ENCODE measurements at regions not wholly inside any gene's neighbourhood (a gene's known extent, or its start where the extent isn't known, plus 50 kb on each side); places are given as distances from the start of the nearest gene placed in this dataset.

DNA sequence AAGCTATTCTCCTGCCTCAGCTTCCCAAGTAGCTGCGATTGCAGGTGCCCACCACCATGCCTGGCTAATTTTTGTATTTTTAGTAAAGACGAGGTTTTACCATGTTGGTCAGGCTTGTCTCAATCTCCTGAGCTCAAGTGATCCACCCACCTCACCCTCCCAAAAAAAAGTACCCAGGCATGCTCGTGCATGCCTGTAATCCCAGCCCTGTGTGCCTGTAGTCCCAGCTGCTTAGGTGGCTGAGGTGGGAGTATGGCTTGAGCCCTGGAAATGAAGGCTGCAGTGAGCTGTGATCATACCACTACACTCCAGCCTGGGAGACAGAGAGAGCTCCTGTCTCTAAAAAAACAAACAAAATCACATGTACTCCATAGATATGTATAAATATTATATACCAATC is 176.5 kb downstream of the SOX2 start:
- POLR2A ChIA-PET, result no interaction called here
- ATAC-seq (replicated peaks in 1 of 4) (no peak), DNase-seq (no peak)
- Histone ChIP-seq H3K27me3 (replicated peaks in 1 of 2; ENCODE audit: control insufficient read depth in 2 of 2, extremely low read depth in 1 of 2, insufficient read depth in 2 of 2, low read length in 1 of 2) (no peaks in the 10 kb centered on the region), H3K36me3 (ENCODE audit: control insufficient read depth in 2 of 2, extremely low read depth in 1 of 2, insufficient read depth in 1 of 2, low read length in 1 of 2) (no peaks in the 10 kb centered on the region), H3K27ac (ENCODE audit: low read length) (no peak overlapping the region), H3K9me3 (no peaks in the 10 kb centered on the region), H3K4me1 (ENCODE audit: control insufficient read depth in 1 of 2, extremely low read depth in 1 of 2, insufficient read depth in 2 of 2, low read length in 2 of 2) (no peaks in the 10 kb centered on the region), H3K4me3 (ENCODE audit: control insufficient read depth in 1 of 2, extremely low read depth in 1 of 2, low read length in 1 of 2) (no peak overlapping the region)
- WGBS (ENCODE audit: insufficient coverage), result no CpG with 5 or more reads among the region's 3 CpGs
- H3K27ac Mint-ChIP-seq, result no peak overlapping the region
- H3K27me3 Mint-ChIP-seq, result peaks cover 0 to 1% of the 10 kb centered on the region in 2 donors
- H3K4me1 Mint-ChIP-seq, result no peaks in the 10 kb centered on the region
- H3K9me3 Mint-ChIP-seq, result no peaks in the 10 kb centered on the region
- no peak overlapping the region for H3K4me3 Mint-ChIP-seq
- CTCF ChIA-PET, result interaction anchor here in 1 of 2 donors (0.6 kb wide), 1 partner anchor 459 kb away, joined by 3 read pairs; no protein-coding TSS in a partner anchor
- H3K36me3 Mint-ChIP-seq, result no peaks in the 10 kb centered on the region

DNA sequence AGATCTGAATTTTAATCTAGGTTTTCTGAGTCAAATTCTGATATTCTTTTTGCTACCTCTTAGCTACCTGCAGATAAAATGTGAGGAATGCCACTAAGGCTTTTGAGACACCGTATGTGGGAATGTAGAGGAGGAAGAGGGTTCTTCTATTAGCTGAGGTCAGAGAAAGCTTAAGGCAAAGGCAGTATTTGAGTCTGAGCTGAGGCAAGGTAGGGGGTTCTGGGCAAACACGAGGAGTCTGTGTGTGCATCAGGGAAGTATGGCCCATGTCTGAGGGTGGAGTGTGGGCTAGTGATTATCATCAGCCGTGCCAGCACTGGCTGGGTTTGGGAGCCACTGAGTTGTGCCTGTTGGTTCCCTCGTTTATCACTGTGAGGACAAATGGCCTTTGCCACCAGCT is 181.1 kb downstream of the SOX2 start:
- WGBS (ENCODE audit: insufficient coverage), result 73% methylated on average over 2 of the region's 4 CpGs
- no peak for DNase-seq
- ATAC-seq (replicated peaks in 1 of 4), result no peak
- Histone ChIP-seq H3K4me1 (ENCODE audit: control insufficient read depth in 1 of 2, extremely low read depth in 1 of 2, insufficient read depth in 2 of 2, low read length in 2 of 2) (no peaks in the 10 kb centered on the region), H3K27ac (ENCODE audit: low read length) (no peak overlapping the region), H3K27me3 (replicated peaks in 1 of 2; ENCODE audit: control insufficient read depth in 2 of 2, extremely low read depth in 1 of 2, insufficient read depth in 2 of 2, low read length in 1 of 2) (no peaks in the 10 kb centered on the region), H3K9me3 (no peaks in the 10 kb centered on the region), H3K36me3 (ENCODE audit: control insufficient read depth in 2 of 2, extremely low read depth in 1 of 2, insufficient read depth in 1 of 2, low read length in 1 of 2) (no peaks in the 10 kb centered on the region), H3K4me3 (ENCODE audit: control insufficient read depth in 1 of 2, extremely low read depth in 1 of 2, low read length in 1 of 2) (no peak overlapping the region)
- ChIA-PET POLR2A (no interaction called here), CTCF (no interaction called here)
- no peak overlapping the region for H3K27ac Mint-ChIP-seq
- no peaks in the 10 kb centered on the region for H3K27me3 Mint-ChIP-seq
- H3K9me3 Mint-ChIP-seq, result no peaks in the 10 kb centered on the region
- no peaks in the 10 kb centered on the region for H3K36me3 Mint-ChIP-seq
- H3K4me1 Mint-ChIP-seq, result no peaks in the 10 kb centered on the region
- no peak overlapping the region for H3K4me3 Mint-ChIP-seq

DNA sequence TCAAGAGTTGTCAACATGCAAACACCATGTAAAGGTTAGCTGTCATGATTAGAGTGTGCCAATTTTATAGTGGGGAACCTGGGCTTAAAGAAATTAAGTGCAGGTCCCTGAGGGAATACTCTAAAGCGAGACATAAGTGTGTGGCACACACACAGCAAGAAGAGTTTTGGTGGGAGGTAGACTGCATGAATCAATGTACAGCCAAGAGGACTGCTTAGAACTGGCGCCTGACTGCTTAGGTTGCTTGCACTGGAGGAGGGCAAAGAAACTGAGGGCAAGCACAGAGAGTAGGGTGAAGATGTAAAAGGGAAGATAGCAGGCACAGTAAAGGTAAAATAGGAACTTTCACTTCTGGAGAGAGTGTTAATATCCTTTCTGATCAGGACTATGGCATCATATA is 184.9 kb downstream of the SOX2 start:
- CTCF ChIA-PET, result interaction anchor here in 1 of 2 donors (0.7 kb wide), 1 partner anchor 31 kb away, joined by 4 read pairs; no protein-coding TSS in a partner anchor
- Histone ChIP-seq H3K4me3 (ENCODE audit: control insufficient read depth in 1 of 2, extremely low read depth in 1 of 2, low read length in 1 of 2) (no peak overlapping the region), H3K9me3 (no peaks in the 10 kb centered on the region), H3K4me1 (ENCODE audit: control insufficient read depth in 1 of 2, extremely low read depth in 1 of 2, insufficient read depth in 2 of 2, low read length in 2 of 2) (no peaks in the 10 kb centered on the region), H3K36me3 (ENCODE audit: control insufficient read depth in 2 of 2, extremely low read depth in 1 of 2, insufficient read depth in 1 of 2, low read length in 1 of 2) (no peaks in the 10 kb centered on the region), H3K27ac (ENCODE audit: low read length) (no peak overlapping the region), H3K27me3 (replicated peaks in 1 of 2; ENCODE audit: control insufficient read depth in 2 of 2, extremely low read depth in 1 of 2, insufficient read depth in 2 of 2, low read length in 1 of 2) (no peaks in the 10 kb centered on the region)
- Mint-ChIP-seq H3K36me3 (no peaks in the 10 kb centered on the region), H3K27ac (no peak overlapping the region), H3K9me3 (no peaks in the 10 kb centered on the region), H3K4me1 (no peaks in the 10 kb centered on the region), H3K4me3 (no peak overlapping the region), H3K27me3 (no peaks in the 10 kb centered on the region)
- WGBS (ENCODE audit: insufficient coverage), result 100% methylated on average over 2 of the region's 2 CpGs
- ATAC-seq (replicated peaks in 1 of 4) (no peak), DNase-seq (no peak)
- POLR2A ChIA-PET, result no interaction called here

DNA sequence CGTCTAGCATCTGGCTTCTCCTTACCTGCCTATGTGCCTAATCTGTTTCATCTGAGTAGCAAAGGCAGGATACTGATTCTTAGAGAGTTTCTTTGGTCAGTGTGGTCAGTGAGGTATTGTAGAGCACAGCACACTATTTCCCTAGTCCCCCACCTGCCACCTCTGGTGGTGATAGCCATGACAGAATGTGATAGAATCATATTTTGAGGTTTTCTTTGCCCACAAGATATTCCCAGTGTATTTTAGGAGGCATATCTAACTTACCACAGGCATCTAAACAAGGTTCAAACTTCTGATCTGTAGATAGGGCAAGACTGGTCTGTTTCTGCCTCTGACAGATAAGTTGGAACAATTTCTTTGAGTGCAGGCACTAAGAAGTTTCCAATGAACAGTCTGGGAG is 188.0 kb downstream of the SOX2 start:
- Mint-ChIP-seq H3K4me3 (no peak overlapping the region), H3K4me1 (no peaks in the 10 kb centered on the region), H3K36me3 (no peaks in the 10 kb centered on the region), H3K9me3 (no peaks in the 10 kb centered on the region), H3K27me3 (no peaks in the 10 kb centered on the region), H3K27ac (no peak overlapping the region)
- ChIA-PET CTCF (no interaction called here), POLR2A (no interaction called here)
- ATAC-seq (replicated peaks in 1 of 4) (no peak), DNase-seq (no peak)
- Histone ChIP-seq H3K4me1 (ENCODE audit: control insufficient read depth in 1 of 2, extremely low read depth in 1 of 2, insufficient read depth in 2 of 2, low read length in 2 of 2) (no peaks in the 10 kb centered on the region), H3K27me3 (replicated peaks in 1 of 2; ENCODE audit: control insufficient read depth in 2 of 2, extremely low read depth in 1 of 2, insufficient read depth in 2 of 2, low read length in 1 of 2) (no peaks in the 10 kb centered on the region), H3K4me3 (ENCODE audit: control insufficient read depth in 1 of 2, extremely low read depth in 1 of 2, low read length in 1 of 2) (no peak overlapping the region), H3K9me3 (no peaks in the 10 kb centered on the region), H3K36me3 (ENCODE audit: control insufficient read depth in 2 of 2, extremely low read depth in 1 of 2, insufficient read depth in 1 of 2, low read length in 1 of 2) (no peaks in the 10 kb centered on the region), H3K27ac (ENCODE audit: low read length) (no peak overlapping the region)
- WGBS (ENCODE audit: insufficient coverage), result no CpG with 5 or more reads among the region's 1 CpG

DNA sequence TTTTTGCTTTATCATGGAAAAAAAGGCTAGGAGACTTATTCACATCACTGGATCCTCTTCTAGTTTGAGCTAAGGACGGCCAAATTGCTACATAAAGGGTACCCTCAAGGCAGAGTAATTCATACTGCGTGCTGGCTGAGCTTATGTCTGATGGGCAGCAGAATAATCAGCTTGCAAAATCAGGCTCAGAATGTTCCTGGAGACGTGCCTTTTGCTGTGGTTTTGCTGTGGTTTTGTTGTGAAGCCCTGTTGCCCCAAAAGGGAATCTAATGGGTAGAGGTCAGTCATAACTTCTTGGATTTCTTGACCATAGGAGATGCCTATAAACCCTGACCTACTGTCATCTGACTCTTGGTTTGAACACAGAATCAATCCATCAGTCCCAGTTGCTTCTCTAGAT is 189.9 kb downstream of the SOX2 start:
- Histone ChIP-seq H3K4me1 (ENCODE audit: control insufficient read depth in 1 of 2, extremely low read depth in 1 of 2, insufficient read depth in 2 of 2, low read length in 2 of 2) (no peaks in the 10 kb centered on the region), H3K9me3 (no peaks in the 10 kb centered on the region), H3K27me3 (replicated peaks in 1 of 2; ENCODE audit: control insufficient read depth in 2 of 2, extremely low read depth in 1 of 2, insufficient read depth in 2 of 2, low read length in 1 of 2) (no peaks in the 10 kb centered on the region), H3K27ac (ENCODE audit: low read length) (no peak overlapping the region), H3K36me3 (ENCODE audit: control insufficient read depth in 2 of 2, extremely low read depth in 1 of 2, insufficient read depth in 1 of 2, low read length in 1 of 2) (no peaks in the 10 kb centered on the region), H3K4me3 (ENCODE audit: control insufficient read depth in 1 of 2, extremely low read depth in 1 of 2, low read length in 1 of 2) (no peak overlapping the region)
- DNase-seq (no peak), ATAC-seq (replicated peaks in 1 of 4) (no peak)
- ChIA-PET CTCF (no interaction called here), POLR2A (no interaction called here)
- WGBS (ENCODE audit: insufficient coverage), result 41% methylated on average over 3 of the region's 3 CpGs
- no peak overlapping the region for H3K27ac Mint-ChIP-seq
- H3K27me3 Mint-ChIP-seq, result no peaks in the 10 kb centered on the region
- H3K36me3 Mint-ChIP-seq, result no peaks in the 10 kb centered on the region
- no peaks in the 10 kb centered on the region for H3K4me1 Mint-ChIP-seq
- H3K9me3 Mint-ChIP-seq, result peaks cover 0 to 2% (median 0%) of the 10 kb centered on the region in 3 donors
- no peak overlapping the region for H3K4me3 Mint-ChIP-seq

DNA sequence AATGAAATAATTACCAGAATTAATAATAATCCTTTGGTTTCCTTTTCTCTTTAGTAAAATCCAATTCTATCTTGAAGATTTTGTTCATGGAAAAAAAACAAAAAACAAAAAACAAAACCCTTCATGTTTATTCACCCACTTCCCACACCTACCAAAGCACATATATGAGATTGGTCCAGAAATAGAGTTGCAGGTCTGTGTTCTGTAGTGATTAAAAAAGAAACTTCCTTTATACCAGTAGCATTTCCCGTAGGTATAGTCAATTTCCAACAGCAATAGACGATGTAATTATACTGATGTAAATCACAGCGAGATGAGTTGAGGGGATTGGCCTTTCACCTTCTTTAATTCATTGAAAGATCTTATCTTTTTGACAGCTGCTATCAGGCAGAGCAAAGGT is 194.6 kb downstream of the SOX2 start:
- DNase-seq (no peak), ATAC-seq (replicated peaks in 1 of 4) (no peak)
- Mint-ChIP-seq H3K27ac (no peak overlapping the region), H3K36me3 (no peaks in the 10 kb centered on the region), H3K4me1 (no peaks in the 10 kb centered on the region), H3K9me3 (peaks cover 0 to 4% (median 2%) of the 10 kb centered on the region in 3 donors), H3K27me3 (no peaks in the 10 kb centered on the region), H3K4me3 (no peak overlapping the region)
- no peaks in the 10 kb centered on the region for H3K4me1 ChIP-seq (ENCODE audit: control insufficient read depth in 1 of 2, extremely low read depth in 1 of 2, insufficient read depth in 2 of 2, low read length in 2 of 2)
- ChIA-PET CTCF (no interaction called here), POLR2A (no interaction called here)
- no CpG with 5 or more reads among the region's 3 CpGs for WGBS (ENCODE audit: insufficient coverage)
- no peaks in the 10 kb centered on the region for H3K9me3 ChIP-seq
- H3K4me3 ChIP-seq (ENCODE audit: control insufficient read depth in 1 of 2, extremely low read depth in 1 of 2, low read length in 1 of 2), result no peak overlapping the region
- H3K27ac ChIP-seq (ENCODE audit: low read length), result no peak overlapping the region
- H3K27me3 ChIP-seq (replicated peaks in 1 of 2; ENCODE audit: control insufficient read depth in 2 of 2, extremely low read depth in 1 of 2, insufficient read depth in 2 of 2, low read length in 1 of 2), result no peaks in the 10 kb centered on the region
- no peaks in the 10 kb centered on the region for H3K36me3 ChIP-seq (ENCODE audit: control insufficient read depth in 2 of 2, extremely low read depth in 1 of 2, insufficient read depth in 1 of 2, low read length in 1 of 2)

DNA sequence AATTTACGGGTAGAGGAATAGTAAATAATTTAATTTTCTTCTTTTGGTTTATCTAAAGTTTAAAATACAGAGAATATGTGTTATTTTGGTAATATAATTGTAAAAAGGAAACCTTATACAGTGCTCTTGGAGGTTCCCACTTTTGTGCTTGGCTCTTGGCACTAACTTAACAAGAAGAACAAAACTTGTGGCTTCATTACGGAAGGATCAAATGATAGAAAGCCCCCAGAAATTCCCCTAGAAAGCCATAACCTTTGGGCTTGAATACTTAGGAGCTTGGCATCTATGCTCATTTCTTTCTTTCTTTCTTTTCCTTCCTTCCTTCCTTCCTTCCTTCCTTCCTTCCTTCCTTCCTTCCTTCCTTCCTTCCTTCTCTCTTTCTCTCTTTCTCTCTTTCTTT is 197.5 kb downstream of the SOX2 start:
- Histone ChIP-seq H3K36me3 (ENCODE audit: control insufficient read depth in 2 of 2, extremely low read depth in 1 of 2, insufficient read depth in 1 of 2, low read length in 1 of 2) (no peaks in the 10 kb centered on the region), H3K4me1 (ENCODE audit: control insufficient read depth in 1 of 2, extremely low read depth in 1 of 2, insufficient read depth in 2 of 2, low read length in 2 of 2) (no peaks in the 10 kb centered on the region), H3K27me3 (replicated peaks in 1 of 2; ENCODE audit: control insufficient read depth in 2 of 2, extremely low read depth in 1 of 2, insufficient read depth in 2 of 2, low read length in 1 of 2) (no peaks in the 10 kb centered on the region), H3K4me3 (ENCODE audit: control insufficient read depth in 1 of 2, extremely low read depth in 1 of 2, low read length in 1 of 2) (no peak overlapping the region), H3K9me3 (no peaks in the 10 kb centered on the region), H3K27ac (ENCODE audit: low read length) (no peak overlapping the region)
- H3K27me3 Mint-ChIP-seq, result no peaks in the 10 kb centered on the region
- ATAC-seq (replicated peaks in 1 of 4) (no peak), DNase-seq (no peak)
- ChIA-PET POLR2A (no interaction called here), CTCF (no interaction called here)
- WGBS (ENCODE audit: insufficient coverage), result 50% methylated on average over 1 of the region's 2 CpGs
- H3K4me3 Mint-ChIP-seq, result no peak overlapping the region
- peaks cover 0 to 4% (median 2%) of the 10 kb centered on the region in 3 donors for H3K9me3 Mint-ChIP-seq
- no peak overlapping the region for H3K27ac Mint-ChIP-seq
- no peaks in the 10 kb centered on the region for H3K36me3 Mint-ChIP-seq
- no peaks in the 10 kb centered on the region for H3K4me1 Mint-ChIP-seq
